HCT116 (cell line): ENCODE measurements at regions not wholly inside any gene's neighbourhood (a gene's known extent, or its start where the extent isn't known, plus 50 kb on each side); places are given as distances from the start of the nearest gene placed in this dataset.
"Not testable (repeated sequence)": the region's sequence is repeated elsewhere in the genome, so short reads cannot be mapped to it uniquely, and the experiment has no call there.

Source experiments
- ATAC-seq: fragments of 200-7000 bp; cut with Tn5 transposase; 2 replicates; pipeline ENCODE4 v1.9.1; 2020; ENCODE audit warnings: mild to moderate bottlenecking, moderate library complexity
- BruUV-seq: library from RNA; stranded (reverse); fragments of 400-500 nt; replicated peaks from 2 replicates; lab custom pipeline; 2021; lab: Mats Ljungman, UMichigan
- CTCF ChIA-PET: fragments of 300-600 bp; sonication (Branson Sonifier 250); formaldehyde crosslinking; loops from one replicate; lab custom pipeline; 2021; ENCODE audit warnings: antibody characterized with exemption; lab: Charles Lee
- POLR2A ChIA-PET: fragments of 300-600, 350-600 bp; sonication (Branson Sonifier 250); formaldehyde crosslinking; loops from one replicate; lab custom pipeline; 2021; ENCODE audit warnings: antibody characterized with exemption; lab: Charles Lee
- RAD21 ChIA-PET, 2 experiments: fragments of 300-600 bp; sonication (Branson Sonifier 250); formaldehyde crosslinking; loops; one replicate each; lab custom pipeline; 2023; ENCODE audit warnings: low total read pairs in 2 of 2; ENCODE audit not compliant: uncharacterized antibody in 2 of 2, unreplicated experiment in 2 of 2, low non-redundant PET in 1 of 2; lab: Charles Lee
- DNase-seq: peaks from one replicate; pipeline ENCODE4 v3.0.0-alpha.2; 2010; ENCODE audit warnings: low read depth, low spot score
- H2AFZ ChIP-seq: fragments of 200-600 bp; shearing (Covaris generic), sonication (generic); 2 replicates; pipeline ENCODE4 v1.6.1; 2017; ENCODE audit warnings: low read depth, mixed run types, mixed read lengths, antibody characterized with exemption, low read length; ENCODE audit not compliant: poor library complexity, severe bottlenecking
- H3K27ac ChIP-seq: 2 replicates; pipeline ENCODE4 v1.5.1; 2012; ENCODE audit warnings: low read depth, low read length
- H3K27me3 ChIP-seq: fragments of 200-600 bp; sonication (generic); 2 replicates; pipeline ENCODE4 v1.6.1; 2016; ENCODE audit warnings: mixed run types, low read length, mixed read lengths; ENCODE audit not compliant: insufficient read depth
- H3K36me3 ChIP-seq, 2 experiments: fragments of 200-500 bp in 1 of 2; fragments of 200-600 bp in 1 of 2; sonication (Bioruptor generic) in 1 of 2; sonication (generic) in 1 of 2; 2 replicates each; pipeline versions ENCODE4 v1.5.1 to v1.6.1; 2014 to 2016; ENCODE audit warnings: low read length in 2 of 2, inconsistent platforms in 1 of 2, mixed read lengths in 1 of 2, mixed run types in 1 of 2; ENCODE audit not compliant: insufficient read depth in 2 of 2, control insufficient read depth in 1 of 2
- H3K4me1 ChIP-seq, 2 experiments: fragments of 200-600 bp in 1 of 2; sonication (generic) in 1 of 2; 2 replicates each; pipeline versions ENCODE4 v1.5.1 to v1.6.1; 2012 to 2017; ENCODE audit warnings: low read length in 2 of 2, inconsistent platforms in 1 of 2, mild to moderate bottlenecking in 1 of 2, mixed read lengths in 1 of 2, mixed run types in 1 of 2, moderate library complexity in 1 of 2; ENCODE audit not compliant: insufficient read depth in 2 of 2, control insufficient read depth in 1 of 2
- H3K4me2 ChIP-seq: fragments of 200-600 bp; sonication (generic); 2 replicates; pipeline ENCODE4 v1.6.1; 2017; ENCODE audit warnings: mixed run types, low read length, mixed read lengths
- H3K4me3 ChIP-seq, 2 experiments: fragments of 200-600 bp in 1 of 2; sonication (generic) in 1 of 2; replicated peaks in 1 of 2; 2 replicates each; pipeline ENCODE4 v1.5.1; 2011 to 2016; ENCODE audit warnings: low read length in 2 of 2, control low read depth in 1 of 2, low read depth in 1 of 2, mild to moderate bottlenecking in 1 of 2, mixed read lengths in 1 of 2, mixed run types in 1 of 2
- H3K79me2 ChIP-seq: fragments of 200-600 bp; sonication (generic); 2 replicates; pipeline ENCODE4 v1.6.1; 2017; ENCODE audit warnings: mild to moderate bottlenecking, mixed run types, low read length, moderate library complexity, mixed read lengths; ENCODE audit not compliant: insufficient read depth
- H3K9ac ChIP-seq: fragments of 200-600 bp; sonication (generic); 2 replicates; pipeline ENCODE4 v1.6.1; 2016; ENCODE audit warnings: low read length, mixed read lengths
- H3K9me2 ChIP-seq: fragments of 200-600 bp; sonication (generic), shearing (Covaris generic); 2 replicates; pipeline ENCODE4 v1.6.1; 2017; ENCODE audit warnings: mixed run types, mild to moderate bottlenecking, moderate library complexity; ENCODE audit not compliant: insufficient read depth
- H3K9me3 ChIP-seq, 2 experiments: fragments of 200-500 bp in 1 of 2; fragments of 200-600 bp in 1 of 2; sonication (Bioruptor generic) in 1 of 2; sonication (generic) in 1 of 2; 2 replicates each; pipeline ENCODE4 v1.6.1; 2014 to 2017; ENCODE audit warnings: low read length in 2 of 2, mixed read lengths in 2 of 2, inconsistent platforms in 1 of 2, low read depth in 1 of 2, mild to moderate bottlenecking in 1 of 2, mixed run types in 1 of 2, moderate library complexity in 1 of 2; ENCODE audit not compliant: control insufficient read depth in 1 of 2, insufficient read depth in 1 of 2
- H4K20me1 ChIP-seq: fragments of 200-600 bp; sonication (generic), shearing (Covaris generic); 2 replicates; pipeline ENCODE4 v1.6.1; 2017; ENCODE audit warnings: mixed run types, mild to moderate bottlenecking, moderate library complexity; ENCODE audit not compliant: insufficient read depth
- EZH2phosphoT487 ChIP-seq: fragments of 200-600 bp; IDR thresholded peaks from 2 replicates; pipeline ENCODE4 v1.6.1; 2018; ENCODE audit warnings: antibody characterized with exemption, borderline replicate concordance
- JUND ChIP-seq: IDR thresholded peaks from 2 replicates; pipeline ENCODE4 v1.6.1; 2012
- intact Hi-C: fragments of 100-400 bp; cut with micrococcal nuclease; formaldehyde crosslinking; loops from 2 replicates; pipeline ENCODE4 v1.10.0; 2022

GRCh38 chr2:91442246-91442905 lies 2750.9 kb downstream of the RPIA start:
- no peaks in the 10 kb centered on the region for H3K4me1 ChIP-seq
- no peak overlapping the region for H3K4me3 ChIP-seq
- no peaks in the 10 kb centered on the region for H3K27me3 ChIP-seq
- TF ChIP-seq JUND = no peak
- peak; percentile 82; the same call in 1 of the 2 replicates for TF ChIP-seq EZH2phosphoT487
- BruUV-seq = no TSS peak
- H4K20me1 ChIP-seq = no peaks in the 10 kb centered on the region
- H3K27ac ChIP-seq = no peak overlapping the region
- DNase-seq = no peak
- H2AFZ ChIP-seq = no peak overlapping the region
- H3K9me3 ChIP-seq = no peaks in the 10 kb centered on the region
- H3K4me2 ChIP-seq = no peak overlapping the region
- no peaks in the 10 kb centered on the region for H3K9me2 ChIP-seq
- RAD21 ChIA-PET = no interaction called here
- no peak for ATAC-seq
- CTCF ChIA-PET = no interaction called here
- intact Hi-C loops = no loop called here
- no peaks in the 10 kb centered on the region for H3K36me3 ChIP-seq
- H3K9ac ChIP-seq = no peak overlapping the region
- POLR2A ChIA-PET = no interaction called here
- H3K79me2 ChIP-seq = no peaks in the 10 kb centered on the region

DNA sequence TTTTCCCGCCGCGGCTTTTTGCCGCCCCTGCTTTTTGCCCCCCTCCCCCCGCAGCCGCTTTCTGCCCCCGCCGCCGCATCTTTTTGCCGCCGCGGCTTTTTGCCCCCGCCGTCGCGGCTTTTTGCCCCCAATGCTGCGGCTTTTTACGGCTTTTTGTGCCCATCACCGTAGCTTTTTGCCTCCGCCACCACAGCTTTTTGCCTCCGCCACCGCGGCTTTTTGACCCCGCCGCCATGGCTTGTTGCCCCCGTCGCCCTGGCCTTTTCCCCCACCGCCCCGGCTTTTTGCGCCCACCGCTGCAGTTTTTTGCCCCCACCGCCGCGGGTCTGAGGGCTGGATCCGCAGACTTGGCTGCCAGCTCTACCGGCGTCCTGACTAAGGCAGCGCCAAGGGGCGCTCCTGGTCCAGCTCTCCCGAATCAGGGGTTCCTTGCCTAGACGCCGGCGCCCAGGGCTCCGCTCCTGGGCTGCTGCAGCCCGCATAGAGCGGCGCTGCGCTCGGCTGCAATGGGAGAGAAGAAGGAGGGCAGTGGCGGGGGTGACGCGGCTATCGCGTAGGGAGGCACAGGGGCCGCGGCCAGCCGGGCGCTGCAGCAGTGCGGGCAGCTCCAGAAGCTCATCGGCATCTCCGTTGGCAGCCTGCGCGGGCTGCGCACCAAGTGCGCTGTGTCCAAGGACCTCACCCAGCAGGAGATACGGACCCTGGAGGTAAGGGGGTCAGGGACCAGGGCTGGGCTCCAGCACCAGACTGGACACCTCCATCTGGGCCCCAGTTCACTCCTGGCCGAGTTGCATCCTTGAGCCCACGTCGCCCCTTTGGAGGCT lies 2751.6 kb downstream of the RPIA start:
- H3K9me2 ChIP-seq, H3K27ac ChIP-seq, H3K36me3 ChIP-seq, H3K27me3 ChIP-seq, ATAC-seq, DNase-seq, H3K4me1 ChIP-seq, RAD21 ChIA-PET, BruUV-seq, H4K20me1 ChIP-seq, H3K9ac ChIP-seq, H3K79me2 ChIP-seq, H2AFZ ChIP-seq, H3K9me3 ChIP-seq, CTCF ChIA-PET, POLR2A ChIA-PET, H3K4me3 ChIP-seq, intact Hi-C loops, H3K4me2 ChIP-seq: not testable (repeated sequence)

- H3K4me2 ChIP-seq, H3K9me3 ChIP-seq, H3K79me2 ChIP-seq, H3K4me1 ChIP-seq, H3K36me3 ChIP-seq, H3K27me3 ChIP-seq, H3K4me3 ChIP-seq, H3K9me2 ChIP-seq, DNase-seq, H2AFZ ChIP-seq, intact Hi-C loops, POLR2A ChIA-PET, H3K9ac ChIP-seq, BruUV-seq, H4K20me1 ChIP-seq, H3K27ac ChIP-seq, CTCF ChIA-PET, ATAC-seq, RAD21 ChIA-PET: not testable (repeated sequence)
These were observed 2752.2 kb downstream of the RPIA start for GRCh38 chr2:91443730-91444115.

- DNase-seq, H3K27ac ChIP-seq, H3K9me3 ChIP-seq, H3K9me2 ChIP-seq, ATAC-seq, RAD21 ChIA-PET, H3K4me2 ChIP-seq, H2AFZ ChIP-seq, H4K20me1 ChIP-seq, H3K27me3 ChIP-seq, H3K36me3 ChIP-seq, H3K4me1 ChIP-seq, H3K9ac ChIP-seq, H3K79me2 ChIP-seq, H3K4me3 ChIP-seq, CTCF ChIA-PET, intact Hi-C loops, BruUV-seq, POLR2A ChIA-PET: not testable (repeated sequence)
These were observed 2754.2 kb downstream of the RPIA start for GRCh38 chr2:91445705-91446104.
